Psoas muscle (tissue), 7 donors: ENCODE measurements at regions not wholly inside any gene's neighbourhood (a gene's known extent, or its start where the extent isn't known, plus 50 kb on each side); places are given as distances from the start of the nearest gene placed in this dataset.

Experiments
- ATAC-seq, 4 donors: fragments of 200-7000 bp; cut with Tn5 transposase; one replicate each; pipeline ENCODE4 v1.9.1; 2020; ENCODE audit warnings: moderate library complexity in 3 of 4, mild to moderate bottlenecking in 2 of 4
- DNase-seq, 2 donors: peaks; one replicate each; pipeline ENCODE4 v3.0.0-alpha.2; 2020
- H3K27ac ChIP-seq: fragments of 200-600 bp; one replicate; pipeline ENCODE4 v1.8.0; 2022
- H3K27me3 ChIP-seq, 3 donors: fragments of 200-600 bp in 1 of 3; one replicate each; pipeline versions ENCODE4 v1.6.1 to v1.8.0; 2013 to 2022; ENCODE audit warnings: low read length in 2 of 3, mild to moderate bottlenecking in 2 of 3, moderate library complexity in 1 of 3; ENCODE audit not compliant: insufficient read depth in 3 of 3
- H3K36me3 ChIP-seq, 2 donors: fragments of 200-600 bp in 1 of 2; one replicate each; pipeline versions ENCODE4 v1.6.1 to v1.8.0; 2013 to 2022; ENCODE audit warnings: low read depth in 1 of 2, mild to moderate bottlenecking in 1 of 2, moderate library complexity in 1 of 2; ENCODE audit not compliant: insufficient read depth in 1 of 2
- H3K4me1 ChIP-seq: fragments of 200-600 bp; one replicate; pipeline ENCODE4 v1.8.0; 2022
- H3K4me3 ChIP-seq: fragments of 200-600 bp; one replicate; pipeline ENCODE4 v1.8.0; 2022; ENCODE audit warnings: mild to moderate bottlenecking
- H3K9me3 ChIP-seq: fragments of 200-600 bp; one replicate; pipeline ENCODE4 v1.8.0; 2022
- WGBS, 3 donors: extraction: QIAGEN DNeasy Blood & Tissue Kit; methylation state at CpG; one replicate each; pipeline versions ENCODE4 v1.1.6 to v1.1.7; 2013; 5-methylcytosine and 5-hydroxymethylcytosine counted together
- intact Hi-C, 2 donors: fragments of 100-400 bp; cut with DNase I; formaldehyde crosslinking; loops; one replicate each; pipeline versions ENCODE4 v1.11.0 to v1.14.2; 2022
- TF ChIP-seq, protein P1 (sequence below): fragments of 200-600 bp; IDR thresholded peaks from one replicate; pipeline ENCODE4 v1.8.0; 2022; ENCODE audit warnings: antibody characterized with exemption
- donor health status: healthy with polysubstance abuse.
- donor health status: DM: no; HTN: no; CAD: no; lungs with moderate emphysema.
- donor health status: Bipolar disorder and iron deficiency.
- donor health status: healthy.
- donor health status: DM: yes; HTN: yes; CAD: no.
- donor health status: DM: no; HTN: no; CAD: no.
- donor health status: DM: yes; HTN: yes; CAD: no.

DNA sequence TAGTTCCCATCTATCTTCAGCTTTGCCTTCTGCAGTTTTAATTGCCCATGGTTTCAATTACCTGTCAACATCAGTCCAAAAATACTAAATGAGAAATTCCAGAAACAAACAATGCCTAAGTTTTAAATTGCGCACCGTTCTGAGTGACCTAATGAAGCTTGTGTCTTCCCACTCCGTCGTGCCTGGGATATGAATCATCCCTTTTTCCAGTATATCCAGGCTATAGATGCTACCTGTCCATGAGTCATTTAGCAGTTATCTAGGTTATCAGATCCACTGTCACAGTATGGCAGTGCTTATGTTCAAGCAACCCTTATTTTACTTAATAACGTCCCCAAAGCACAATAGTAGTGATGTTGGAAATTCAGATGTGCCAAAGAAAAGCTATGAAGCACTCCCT, 363.6 kb upstream of the FAM241A start:
- Histone ChIP-seq H3K4me1 (no peaks in the 10 kb centered on the region), H3K36me3 (no peaks in the 10 kb centered on the region), H3K9me3 (no peaks in the 10 kb centered on the region), H3K27me3 (peaks cover 0 to 5% (median 0%) of the 10 kb centered on the region in 3 donors), H3K27ac (no peak overlapping the region), H3K4me3 (no peak overlapping the region)
- ATAC-seq = no peak
- TF ChIP-seq, protein P1, sequence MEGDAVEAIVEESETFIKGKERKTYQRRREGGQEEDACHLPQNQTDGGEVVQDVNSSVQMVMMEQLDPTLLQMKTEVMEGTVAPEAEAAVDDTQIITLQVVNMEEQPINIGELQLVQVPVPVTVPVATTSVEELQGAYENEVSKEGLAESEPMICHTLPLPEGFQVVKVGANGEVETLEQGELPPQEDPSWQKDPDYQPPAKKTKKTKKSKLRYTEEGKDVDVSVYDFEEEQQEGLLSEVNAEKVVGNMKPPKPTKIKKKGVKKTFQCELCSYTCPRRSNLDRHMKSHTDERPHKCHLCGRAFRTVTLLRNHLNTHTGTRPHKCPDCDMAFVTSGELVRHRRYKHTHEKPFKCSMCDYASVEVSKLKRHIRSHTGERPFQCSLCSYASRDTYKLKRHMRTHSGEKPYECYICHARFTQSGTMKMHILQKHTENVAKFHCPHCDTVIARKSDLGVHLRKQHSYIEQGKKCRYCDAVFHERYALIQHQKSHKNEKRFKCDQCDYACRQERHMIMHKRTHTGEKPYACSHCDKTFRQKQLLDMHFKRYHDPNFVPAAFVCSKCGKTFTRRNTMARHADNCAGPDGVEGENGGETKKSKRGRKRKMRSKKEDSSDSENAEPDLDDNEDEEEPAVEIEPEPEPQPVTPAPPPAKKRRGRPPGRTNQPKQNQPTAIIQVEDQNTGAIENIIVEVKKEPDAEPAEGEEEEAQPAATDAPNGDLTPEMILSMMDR = no peak
- 80 to 86% (median 81%) methylated on average over 5 of the region's 5 CpGs for WGBS, 3 donors
- intact Hi-C loops = no loop called here
- DNase-seq = no peak

DNA sequence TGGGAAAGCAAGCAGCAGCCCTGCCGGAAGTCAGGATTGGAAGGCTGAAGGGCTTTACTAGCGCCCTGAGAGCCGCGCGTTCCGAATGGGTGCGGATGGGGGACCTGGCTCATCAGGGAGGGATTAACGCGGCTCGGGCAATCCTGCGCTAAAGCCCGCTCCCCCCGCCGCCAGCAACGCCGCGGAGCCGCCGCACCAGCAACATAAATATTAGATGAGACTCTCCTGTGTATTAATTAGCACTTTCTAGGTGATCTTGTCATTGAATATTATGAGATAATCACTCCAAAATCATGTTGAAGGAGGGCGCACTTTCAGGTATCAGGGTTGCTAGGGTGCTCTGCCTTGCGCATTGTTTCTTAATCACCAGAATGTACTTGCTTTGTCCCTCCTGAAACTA, 357.2 kb upstream of the FAM241A start:
- no peaks in the 10 kb centered on the region for H3K36me3 ChIP-seq
- no peak for ATAC-seq
- H3K9me3 ChIP-seq = no peaks in the 10 kb centered on the region
- H3K4me3 ChIP-seq = no peak overlapping the region
- TF ChIP-seq, protein P1 = no peak
- peaks cover 2 to 12% (median 4%) of the 10 kb centered on the region in 3 donors for H3K27me3 ChIP-seq
- intact Hi-C loops = no loop called here
- WGBS, 3 donors = 9 to 12% (median 9%) methylated on average over 20 to 21 of the region's 21 CpGs
- no peaks in the 10 kb centered on the region for H3K4me1 ChIP-seq
- no peak for DNase-seq
- H3K27ac ChIP-seq = no peak overlapping the region

DNA sequence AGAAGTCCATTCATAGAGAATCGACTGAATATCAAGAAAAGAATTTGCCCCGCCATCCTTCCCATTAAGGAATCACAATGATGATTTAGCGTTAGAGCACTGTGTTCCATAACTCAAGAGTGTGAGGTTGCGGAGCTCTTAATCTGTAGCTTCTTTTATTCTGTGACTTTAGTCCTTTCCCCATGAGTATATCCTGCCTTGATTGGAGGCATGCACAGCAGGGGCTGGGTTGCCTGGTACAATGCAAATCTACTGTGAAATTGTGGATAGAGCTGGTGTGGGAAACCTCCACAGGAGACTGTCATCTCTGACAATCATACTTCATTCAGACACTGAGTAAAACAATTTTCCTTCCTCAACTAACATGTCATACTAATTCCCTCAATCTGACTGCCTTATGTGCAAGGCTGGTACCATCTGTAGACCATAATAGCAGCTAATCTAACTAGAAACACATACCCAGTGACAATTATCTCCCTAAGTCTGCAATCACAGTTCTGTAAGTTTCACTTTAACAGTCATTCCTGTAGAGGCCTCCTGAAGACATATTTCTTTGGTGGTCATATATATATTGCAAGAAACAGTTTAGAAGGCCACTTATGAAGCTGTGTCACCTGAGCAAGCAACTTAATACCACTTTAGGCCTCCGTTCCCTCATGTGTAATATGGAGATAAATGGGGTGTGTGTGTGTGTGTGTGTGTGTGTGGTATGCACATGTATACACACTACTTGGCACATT, 355.2 kb upstream of the FAM241A start:
- no peaks in the 10 kb centered on the region for H3K9me3 ChIP-seq
- TF ChIP-seq, protein P1 = no peak
- ATAC-seq = no peak
- WGBS, 3 donors = 92 to 96% (median 93%) methylated on average over 5 of the region's 5 CpGs
- H3K36me3 ChIP-seq = no peaks in the 10 kb centered on the region
- no peak overlapping the region for H3K4me3 ChIP-seq
- no peak overlapping the region for H3K27ac ChIP-seq
- H3K27me3 ChIP-seq = peaks cover 2 to 12% (median 4%) of the 10 kb centered on the region in 3 donors
- DNase-seq = no peak
- intact Hi-C loops = no loop called here
- no peaks in the 10 kb centered on the region for H3K4me1 ChIP-seq

DNA sequence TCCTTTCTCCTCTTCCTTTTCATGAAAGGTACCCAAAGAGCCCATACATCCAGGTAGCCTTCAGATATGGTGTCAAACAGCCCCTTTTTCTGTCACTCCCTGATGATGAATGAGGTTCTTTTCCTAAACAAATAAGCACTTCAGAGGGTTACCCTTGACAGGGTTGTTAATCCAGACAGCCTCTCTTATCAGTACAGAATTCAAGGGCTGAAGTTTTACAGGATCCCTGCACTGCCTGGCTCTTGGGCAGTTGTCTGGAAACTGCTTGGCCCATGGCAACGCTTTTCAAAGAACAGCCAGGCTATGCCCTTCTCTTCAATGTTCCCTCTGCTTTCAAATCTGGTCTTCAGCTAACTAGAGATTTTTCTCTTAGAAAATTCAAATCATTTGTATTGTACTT, 352.6 kb upstream of the FAM241A start:
- Histone ChIP-seq H3K27ac (no peak overlapping the region), H3K4me3 (no peak overlapping the region), H3K4me1 (no peaks in the 10 kb centered on the region), H3K27me3 (peaks cover 0 to 12% (median 2%) of the 10 kb centered on the region in 3 donors), H3K36me3 (no peaks in the 10 kb centered on the region), H3K9me3 (no peaks in the 10 kb centered on the region)
- no peak for ATAC-seq
- no peak for DNase-seq
- TF ChIP-seq, protein P1 = no peak
- 29 to 50% (median 47%) methylated on average over 1 of the region's 1 CpG for WGBS, 3 donors
- intact Hi-C loops = no loop called here
